HuH-7 (cell line): ENCODE measurements at regions not wholly inside any gene's neighbourhood (a gene's known extent, or its start where the extent isn't known, plus 50 kb on each side); places are given as distances from the start of the nearest gene placed in this dataset.

Source experiments
- DNase-seq: peaks from one replicate; pipeline ENCODE4 v3.0.0; 2011; ENCODE audit warnings: low spot score

DNA sequence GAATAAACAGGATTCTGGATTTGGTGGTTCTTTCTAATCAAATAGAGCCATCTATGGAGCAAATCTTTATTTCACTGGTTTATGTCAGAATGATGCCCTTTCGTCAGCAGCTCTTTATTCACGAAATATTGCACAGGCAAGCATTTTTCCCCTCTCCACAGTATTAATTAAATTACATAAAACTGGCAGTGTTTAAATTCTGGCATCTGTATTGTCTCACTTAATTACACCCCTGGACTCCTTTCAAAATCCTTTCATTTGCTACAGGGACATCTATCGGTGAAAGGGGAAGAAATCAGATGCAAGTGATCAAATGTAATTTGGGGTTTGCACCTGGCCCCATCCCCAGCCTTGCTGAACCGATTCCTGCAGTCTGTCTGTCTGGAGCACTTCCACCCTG lies 801.9 kb downstream of the QKI start:
- DNase-seq: no peak

DNA sequence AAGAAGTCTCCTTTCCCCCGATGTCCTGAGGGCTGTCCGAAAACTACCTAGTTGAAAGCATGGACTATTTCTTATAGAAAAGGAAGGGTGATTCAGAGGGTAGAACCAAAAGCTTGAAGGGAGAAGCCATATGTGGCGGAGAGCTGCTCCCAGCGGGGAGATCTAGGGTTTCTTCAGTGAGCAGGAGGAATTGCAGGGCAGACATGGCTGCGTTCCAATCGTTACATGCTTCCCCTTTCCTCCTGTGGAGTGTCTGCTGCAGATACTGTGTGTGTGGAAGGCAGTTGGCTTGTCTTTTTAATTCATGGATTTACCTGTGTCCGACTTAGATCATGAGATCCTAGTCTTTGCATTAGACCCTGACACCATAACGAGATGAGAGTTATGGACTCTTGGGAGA lies 799.5 kb downstream of the QKI start:
- DNase-seq: no peak

DNA sequence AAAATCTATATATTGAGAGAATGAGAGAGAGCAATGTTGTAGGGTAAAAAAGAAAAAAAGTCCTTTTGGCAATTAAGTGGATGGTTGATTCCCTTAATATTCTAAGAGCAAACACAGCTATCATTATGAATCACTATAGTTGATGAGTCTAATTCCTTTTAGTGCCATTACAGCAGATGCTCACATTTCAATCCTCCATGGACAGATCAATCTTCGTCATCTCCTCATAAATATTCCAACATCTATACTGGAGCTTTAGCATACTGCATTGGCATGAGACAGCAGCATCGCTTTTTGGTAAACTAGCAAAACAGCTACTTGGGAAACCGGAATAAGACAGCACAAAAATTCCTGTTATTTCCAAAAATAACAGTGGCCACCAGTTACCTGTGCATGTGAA lies 796.7 kb downstream of the QKI start:
- DNase-seq: no peak

DNA sequence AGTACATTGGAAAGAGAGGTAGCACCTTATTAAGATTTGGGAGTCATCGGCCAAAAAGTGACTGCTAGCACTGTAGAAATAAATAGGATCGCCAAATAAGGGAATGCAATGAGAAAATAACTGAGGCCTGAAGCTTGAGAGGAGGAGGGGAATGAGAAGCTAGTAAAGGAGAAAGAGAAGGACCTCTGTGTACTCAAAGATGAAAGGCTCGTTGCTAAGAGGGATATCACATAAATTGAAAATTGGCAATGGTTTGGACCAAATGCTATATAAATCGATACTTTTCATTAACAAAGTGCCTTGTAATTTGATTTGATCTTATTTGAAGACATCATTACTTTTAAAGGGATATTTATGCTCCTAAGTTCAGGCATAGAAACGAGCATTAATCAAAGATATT lies 796.3 kb downstream of the QKI start:
- DNase-seq: no peak

DNA sequence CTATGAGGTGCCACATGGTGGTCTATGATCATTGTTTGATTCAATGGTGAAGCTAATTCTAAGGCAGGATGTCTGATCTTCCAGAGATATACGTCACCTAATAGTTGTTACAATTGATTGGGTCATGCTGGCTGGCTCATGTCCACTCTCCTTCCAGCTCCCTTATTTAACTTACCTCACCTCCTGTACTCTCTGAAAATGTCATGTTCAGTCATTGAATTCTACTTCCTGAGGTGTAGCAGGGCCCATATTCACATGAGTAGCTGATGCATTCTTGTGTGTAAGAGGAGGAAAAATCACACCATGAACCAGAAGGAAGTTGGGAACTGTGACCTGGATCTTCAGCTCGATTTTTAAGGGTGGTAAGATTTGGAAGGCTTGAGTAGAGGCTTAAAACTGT lies 795.8 kb downstream of the QKI start:
- no peak for DNase-seq

DNA sequence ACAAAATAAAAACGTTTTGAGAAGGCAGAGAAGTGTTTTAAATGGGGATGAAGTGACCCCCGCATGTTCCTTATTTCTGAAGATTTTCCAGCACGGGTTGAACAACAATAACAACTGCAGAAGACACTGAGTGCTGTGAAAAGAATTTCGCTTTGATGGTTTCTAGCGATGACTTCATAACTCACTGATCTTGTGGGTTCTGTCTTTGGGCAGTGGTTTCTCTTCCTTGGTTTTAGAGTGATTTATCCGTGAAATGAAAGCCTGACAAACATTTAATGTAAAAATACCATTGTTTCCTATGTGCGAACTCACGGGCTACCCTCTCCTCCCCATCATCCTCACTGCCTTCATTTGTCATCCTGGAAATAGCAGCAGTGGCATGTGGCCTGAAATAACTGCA lies 793.9 kb downstream of the QKI start:
- DNase-seq: no peak

DNA sequence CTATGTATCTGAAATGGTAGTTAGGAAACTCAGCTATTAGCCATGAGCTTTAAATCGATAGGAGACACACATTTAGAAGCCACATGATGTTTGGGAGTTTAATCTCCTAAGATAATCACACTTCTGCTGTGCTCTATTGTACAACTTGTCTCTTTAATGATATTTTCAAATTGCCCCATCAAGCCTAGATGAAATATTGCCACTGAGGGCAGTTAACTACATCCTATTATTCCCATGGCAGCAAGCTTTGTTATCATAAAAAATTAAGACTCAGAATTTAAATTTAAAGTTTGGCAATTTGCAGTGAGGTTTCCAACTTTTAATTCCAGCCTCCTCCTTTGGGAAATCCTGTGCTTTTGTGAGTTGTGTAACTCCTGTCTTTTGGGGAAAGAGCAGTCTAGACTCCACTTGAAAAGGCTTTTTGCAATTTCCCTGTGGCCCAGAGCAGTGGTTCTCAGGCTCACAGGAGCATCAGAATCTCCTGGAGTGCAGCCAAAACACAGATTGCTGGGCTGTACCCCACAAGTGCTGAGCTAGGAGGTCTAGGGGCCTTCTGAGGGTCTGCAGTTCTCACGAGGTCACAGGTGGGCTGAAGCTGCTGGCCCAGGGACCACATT lies 792.4 kb downstream of the QKI start:
- DNase-seq: no peak

DNA sequence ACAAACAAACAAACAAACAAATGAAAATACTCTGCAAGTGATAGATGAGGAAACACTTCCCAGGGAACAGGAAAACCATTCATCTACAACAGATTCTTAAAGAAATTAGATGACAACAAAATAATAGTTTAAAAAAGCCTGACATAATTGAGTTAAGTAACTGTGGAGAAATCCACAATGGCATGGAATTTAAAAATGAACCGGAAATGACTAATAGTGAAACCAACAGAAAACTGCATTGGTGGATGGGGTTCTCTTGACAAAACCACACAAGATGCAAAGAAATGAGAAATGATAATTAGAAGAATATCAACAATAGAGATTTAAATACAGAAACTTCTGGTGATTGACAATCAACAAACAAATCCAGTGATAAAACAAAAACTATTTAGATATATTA lies 785.6 kb downstream of the QKI start:
- no peak for DNase-seq

DNA sequence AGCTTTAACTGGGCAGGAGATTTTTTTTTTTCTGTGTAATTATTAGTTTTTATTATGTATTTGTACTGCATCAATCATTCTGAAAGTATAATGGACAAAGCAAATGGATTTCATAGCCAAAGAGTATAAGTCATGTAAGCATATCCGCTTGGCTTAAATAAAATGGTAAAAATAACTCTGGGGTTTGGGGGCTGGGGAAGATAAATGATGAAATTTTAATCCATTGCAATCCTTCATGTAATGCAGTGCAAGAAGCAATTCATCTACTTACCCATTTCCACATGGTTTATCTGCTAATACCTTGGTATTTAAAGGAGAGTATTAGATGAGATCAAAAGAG lies 781.4 kb downstream of the QKI start:
- no peak for DNase-seq

DNA sequence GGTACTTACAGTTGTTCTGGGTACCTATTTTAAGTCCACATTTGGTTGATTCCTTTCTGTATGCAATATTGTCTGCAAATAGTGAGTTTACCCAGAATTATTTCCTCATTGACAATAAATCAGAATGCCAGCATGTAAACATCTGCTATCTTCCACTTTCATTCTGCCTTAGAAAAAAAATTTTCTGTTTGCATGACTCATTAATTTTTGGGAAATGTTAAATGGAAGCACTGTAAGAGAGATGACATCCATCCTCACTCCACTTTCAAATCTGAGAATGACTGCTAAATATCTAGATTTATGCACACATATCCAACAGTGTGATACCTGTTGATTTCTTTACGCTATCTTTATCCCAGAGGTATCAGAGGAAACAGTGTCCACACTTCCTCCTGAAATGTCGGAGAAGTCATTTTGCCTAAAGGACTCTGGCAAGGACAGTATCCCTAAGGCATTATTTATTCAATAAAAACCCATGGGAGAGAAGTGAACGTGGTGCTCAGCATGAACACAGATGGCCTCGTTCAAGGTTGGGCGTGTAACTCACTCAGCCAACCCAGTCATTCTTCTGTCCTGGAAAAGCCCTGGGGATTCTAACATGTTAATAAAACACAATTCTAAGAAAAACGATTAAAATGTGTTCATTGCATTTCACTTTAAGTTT lies 780.9 kb downstream of the QKI start:
- no peak for DNase-seq

DNA sequence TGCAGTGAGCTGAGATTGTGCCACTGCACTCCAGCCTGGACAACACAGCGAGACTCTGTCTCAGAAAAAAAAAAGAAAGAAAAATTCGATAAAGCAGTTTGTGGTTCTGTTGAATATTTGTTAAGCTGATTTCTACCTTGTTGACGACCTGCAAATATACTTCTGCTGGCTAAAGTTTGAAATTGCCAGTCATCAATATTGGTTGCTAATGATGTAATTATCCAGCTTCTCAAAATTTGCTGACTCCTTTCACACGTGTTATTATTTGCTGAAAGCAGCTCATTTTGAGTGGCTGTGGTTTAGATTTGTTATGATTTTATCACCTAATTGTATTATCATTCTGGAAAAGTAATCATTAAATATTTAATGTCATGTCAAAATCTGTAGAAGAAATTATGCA lies 774.3 kb downstream of the QKI start:
- DNase-seq: no peak

DNA sequence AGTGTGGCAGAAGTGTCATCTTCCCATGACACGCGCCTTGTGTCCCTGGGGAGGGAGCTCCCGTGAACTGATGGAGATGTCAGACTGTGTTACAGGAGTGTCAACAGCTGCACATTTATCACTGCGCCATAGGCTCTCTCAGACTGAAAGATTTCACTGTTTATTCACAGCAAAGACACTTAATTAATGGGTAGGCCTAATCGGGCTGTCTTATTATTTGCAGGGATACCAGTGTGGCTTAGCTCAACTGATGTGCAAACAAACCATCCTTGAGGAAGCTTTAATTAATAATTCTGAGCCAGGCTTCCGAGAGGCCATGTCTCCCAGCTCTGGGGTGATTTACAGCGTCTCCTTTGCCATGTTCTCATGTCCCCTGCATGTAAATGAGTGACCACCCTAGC lies 771.0 kb downstream of the QKI start:
- DNase-seq: no peak

DNA sequence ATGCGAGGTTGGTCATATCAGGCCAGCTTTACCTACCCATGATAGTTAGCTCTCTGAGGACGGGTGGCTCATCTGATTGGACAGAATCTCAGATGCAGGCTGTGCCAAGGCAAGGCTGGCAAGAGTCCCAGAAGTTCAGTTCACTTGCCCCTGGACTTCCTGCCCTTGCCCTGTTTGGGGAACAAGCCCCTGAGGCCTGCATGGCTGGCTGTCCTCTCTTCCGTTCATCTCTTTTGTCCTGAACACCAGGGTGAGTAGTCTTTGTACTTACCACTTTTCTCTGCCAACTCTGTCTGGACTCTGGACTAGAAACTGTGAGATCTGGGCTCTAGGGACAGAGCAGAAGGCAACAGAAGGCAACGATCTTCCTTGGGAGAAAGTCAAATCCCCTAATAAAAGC lies 769.9 kb downstream of the QKI start:
- no peak for DNase-seq

DNA sequence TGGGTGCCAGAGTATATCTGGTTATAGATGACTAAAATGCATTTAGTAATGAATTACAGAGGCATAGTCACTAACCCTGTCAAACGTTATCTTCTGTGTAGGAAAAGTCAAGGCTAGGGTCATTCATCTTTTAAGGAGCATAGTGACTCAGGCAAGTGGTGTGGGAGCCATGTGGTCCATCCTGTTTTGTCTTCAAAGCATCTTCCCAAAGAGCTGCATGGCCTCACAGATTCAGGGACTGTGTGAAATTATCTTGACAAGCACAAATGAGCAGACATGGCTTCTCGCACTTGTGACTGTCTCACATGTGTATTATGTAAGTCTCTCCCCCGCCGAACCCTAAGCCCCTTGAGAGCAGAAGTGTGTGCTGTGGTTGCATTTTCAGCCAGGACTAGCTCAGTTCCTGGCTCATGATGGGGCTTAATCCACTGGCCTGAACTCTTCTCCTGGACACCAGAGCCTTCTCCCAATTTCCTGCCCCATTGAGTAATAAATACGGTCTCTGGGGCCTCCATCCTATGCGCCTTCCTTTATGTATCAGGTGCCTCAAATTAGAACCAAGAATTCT lies 769.1 kb downstream of the QKI start:
- DNase-seq: no peak

DNA sequence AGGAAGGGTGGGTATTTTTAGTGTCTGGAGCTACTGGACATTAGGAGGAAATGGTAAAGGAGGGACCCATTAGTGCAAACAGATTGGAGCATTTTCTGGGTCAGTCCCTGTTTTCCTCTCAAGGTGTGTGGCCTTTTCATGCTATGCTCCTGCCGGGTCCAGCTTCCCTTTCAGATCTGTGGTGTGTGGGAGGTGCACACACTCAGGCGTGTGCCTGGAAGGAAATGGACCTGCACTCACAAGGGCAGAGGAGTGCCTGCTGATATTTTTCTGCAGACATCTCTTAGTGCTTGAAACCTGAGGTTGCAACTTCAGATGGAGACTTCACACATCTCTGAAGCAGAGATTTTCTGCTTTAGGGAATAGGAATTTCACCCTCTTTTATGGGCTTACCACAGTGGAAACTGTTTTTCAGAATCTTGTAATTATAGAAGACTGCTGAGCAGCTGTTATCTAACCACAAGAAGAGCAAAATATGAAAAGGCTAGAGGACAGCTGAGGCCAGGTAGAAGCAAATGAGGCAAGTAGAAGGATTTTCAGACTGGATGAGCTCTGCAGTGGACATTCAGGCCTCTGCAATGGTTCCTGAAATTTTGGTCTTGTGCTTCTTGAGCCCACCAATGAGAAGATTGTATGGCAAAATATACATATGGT lies 764.3 kb downstream of the QKI start:
- DNase-seq: no peak

DNA sequence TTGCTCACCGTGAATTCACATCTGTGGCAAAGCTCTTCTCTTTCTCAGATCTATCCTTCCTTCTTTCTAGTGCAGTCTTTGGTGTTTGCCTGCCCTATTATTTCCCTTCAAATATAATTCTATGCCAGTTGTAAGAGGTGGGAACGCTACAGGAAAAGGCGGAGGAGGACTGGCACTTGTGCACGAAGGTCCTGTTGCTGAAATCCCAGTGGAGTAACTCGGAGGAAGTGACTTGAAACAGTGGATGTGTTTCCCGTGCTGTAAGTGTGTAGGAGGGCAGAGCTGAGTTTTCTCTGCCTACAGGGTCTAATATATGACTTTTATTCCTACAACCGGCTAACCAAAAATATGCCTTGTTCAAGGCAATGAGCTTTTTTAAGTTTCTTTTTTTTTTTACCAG lies 754.8 kb downstream of the QKI start:
- DNase-seq: no peak

DNA sequence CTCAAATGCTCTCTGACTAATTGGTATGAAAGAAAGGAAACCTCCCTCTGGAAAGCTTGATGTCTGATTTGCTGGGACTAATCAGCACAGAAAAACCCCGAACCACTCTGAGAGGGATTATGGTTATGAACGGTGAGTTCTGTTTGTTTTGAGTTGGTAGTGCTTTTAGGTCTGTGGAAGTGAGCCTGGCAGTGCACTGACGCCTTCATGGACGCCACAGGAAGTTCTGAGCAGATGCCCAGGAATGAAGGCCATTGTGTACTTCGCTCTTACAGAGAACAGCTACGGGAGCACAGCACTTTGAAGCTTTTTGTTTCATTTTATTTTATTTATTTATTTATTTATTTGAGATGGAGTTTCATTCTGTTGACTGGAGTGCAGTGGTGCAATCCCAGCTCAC lies 754.1 kb downstream of the QKI start:
- no peak for DNase-seq

DNA sequence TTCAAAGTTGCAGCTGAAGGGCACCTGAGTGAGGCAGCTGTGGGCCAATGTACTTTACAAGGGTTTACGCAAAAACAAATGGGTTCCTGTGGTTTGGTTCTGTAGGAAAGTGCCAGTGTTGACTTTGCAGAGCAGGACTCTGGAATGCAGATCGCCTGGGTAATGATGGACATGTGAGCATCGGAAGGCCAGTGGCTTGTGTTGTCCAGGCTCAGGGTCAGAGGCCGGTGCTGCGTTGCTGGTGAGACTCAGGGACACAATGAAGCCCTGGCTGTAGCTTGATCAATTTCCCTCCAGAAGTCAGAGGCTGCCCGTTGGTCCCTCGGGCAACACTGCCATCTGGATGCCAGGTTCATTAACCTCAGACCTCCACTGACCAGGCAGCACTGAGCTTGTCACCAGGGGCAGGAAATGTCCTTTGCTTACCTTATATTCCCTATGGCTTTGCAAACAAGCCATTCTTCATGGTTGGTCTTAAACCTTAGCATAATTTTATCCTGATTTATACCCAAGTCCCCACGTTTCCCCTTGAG lies 753.4 kb downstream of the QKI start:
- no peak for DNase-seq

DNA sequence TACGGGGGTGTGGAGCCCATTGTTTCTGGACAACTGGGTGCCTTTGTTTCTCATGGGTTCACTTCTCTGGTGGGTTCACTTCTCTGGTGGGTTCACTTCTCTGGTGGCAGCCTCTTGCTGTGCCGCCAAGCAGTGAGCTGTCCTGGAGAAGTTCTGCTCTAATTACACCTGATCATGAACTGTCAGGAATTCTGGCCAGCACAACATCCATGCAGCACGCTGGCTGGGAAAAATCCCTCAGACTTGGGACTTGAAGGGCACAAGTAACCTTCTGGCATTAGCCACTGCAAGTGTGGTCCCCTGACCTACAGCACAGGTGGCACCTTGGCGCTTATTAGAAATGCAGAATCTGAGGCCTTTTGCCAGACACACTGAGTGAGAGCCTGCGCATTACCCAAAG lies 752.5 kb downstream of the QKI start:
- DNase-seq: no peak

DNA sequence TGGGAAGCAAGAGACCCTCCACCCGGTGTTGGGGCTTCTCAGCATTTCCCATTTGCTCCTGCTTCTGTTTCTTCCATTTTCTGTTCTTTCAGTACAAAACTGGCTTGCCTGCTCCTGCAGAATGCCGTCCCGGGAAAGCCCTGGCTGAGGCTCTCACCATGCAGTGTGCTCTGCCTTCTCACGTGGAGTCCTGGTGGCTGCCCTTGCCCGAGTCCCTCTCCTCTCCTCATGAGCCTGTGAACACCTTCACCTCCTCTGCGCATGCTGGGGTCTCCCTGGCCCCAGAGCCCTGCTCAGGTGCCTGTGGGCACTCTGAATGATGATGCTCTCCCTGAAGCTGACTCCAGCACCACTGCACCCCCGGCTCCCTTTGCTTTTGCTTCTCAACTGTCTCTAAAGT lies 752.0 kb downstream of the QKI start:
- DNase-seq: no peak

DNA sequence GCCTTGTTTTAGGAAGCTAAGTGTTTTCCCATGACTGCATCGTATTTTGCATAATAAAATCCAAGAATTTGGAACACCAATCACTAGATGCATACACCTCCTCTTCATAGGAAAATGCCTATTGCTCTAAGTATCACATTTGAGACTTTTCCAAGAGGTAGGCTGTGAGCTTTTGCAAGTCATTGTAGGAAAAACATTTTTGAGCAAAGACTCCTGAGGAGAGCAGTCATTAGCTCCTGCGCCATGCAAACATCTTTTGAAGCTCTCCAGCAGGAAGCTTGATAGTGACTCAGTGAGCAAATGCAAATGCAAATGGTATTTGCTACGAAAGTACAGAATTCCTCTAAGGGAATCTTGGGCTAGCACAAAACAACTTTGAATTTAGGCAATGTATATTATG lies 750.4 kb downstream of the QKI start:
- no peak for DNase-seq

DNA sequence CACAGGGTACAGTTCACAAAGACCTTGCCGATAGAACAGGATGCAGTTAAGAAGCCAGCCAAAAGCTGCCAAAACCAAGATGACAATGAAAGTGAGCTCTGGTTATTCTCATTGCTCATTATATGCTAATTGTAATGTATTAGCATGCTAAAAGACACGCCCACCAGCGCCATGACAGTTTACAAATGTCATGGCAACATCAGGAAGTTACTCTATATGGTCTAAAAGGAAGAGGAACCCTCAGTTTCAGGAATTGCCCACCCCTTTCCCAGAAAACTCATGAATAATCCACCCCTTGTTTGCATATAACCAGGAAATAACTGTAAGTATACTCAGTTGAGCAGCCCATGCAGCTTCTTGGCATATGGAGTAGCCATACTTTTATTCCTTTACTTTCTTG lies 748.7 kb downstream of the QKI start:
- no peak for DNase-seq

DNA sequence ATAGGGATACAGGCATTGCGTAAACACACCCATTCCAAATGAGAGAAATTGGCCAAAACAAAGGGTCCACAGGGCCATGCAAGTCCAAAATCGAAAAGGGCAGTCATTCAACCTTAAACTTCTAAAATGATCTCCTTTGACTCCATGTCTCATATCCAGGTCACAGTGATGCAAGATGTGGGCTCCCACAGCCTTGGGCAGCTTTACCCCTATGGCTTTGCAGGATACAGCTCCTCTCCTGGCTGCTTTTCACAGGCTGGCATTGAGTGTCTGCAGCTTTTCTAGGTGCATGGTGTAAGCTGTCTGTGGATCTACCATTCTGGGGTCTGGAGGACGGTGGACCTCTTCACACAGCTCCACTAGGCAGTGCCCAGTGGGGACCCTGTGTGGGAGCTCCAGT lies 744.5 kb downstream of the QKI start:
- no peak for DNase-seq

DNA sequence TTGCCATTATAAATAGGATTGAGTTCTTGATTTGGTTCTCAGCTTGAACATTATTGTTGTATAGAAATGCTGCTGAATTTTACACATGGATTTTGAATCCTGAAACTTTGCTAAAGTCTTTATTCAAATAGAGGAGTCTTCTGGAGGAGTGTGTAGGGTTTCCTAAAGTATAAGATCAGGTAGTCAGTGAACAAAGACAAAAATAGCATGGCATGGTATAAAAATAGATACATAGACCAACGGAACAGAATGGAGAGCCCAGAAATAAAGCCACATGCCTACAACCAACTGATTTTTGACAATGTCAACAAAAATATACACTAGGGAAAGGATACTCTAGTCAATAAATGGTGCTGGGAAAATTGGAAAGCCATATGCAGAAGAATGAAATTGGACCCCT lies 740.1 kb downstream of the QKI start:
- no peak for DNase-seq
